Type B pancreatic cell (in vitro differentiated cells): ENCODE measurements at regions not wholly inside any gene's neighbourhood (a gene's known extent, or its start where the extent isn't known, plus 50 kb on each side); places are given as distances from the start of the nearest gene placed in this dataset.

Source experiments
- DNase-seq: peaks from one replicate; pipeline ENCODE4 v3.0.0; 2021; ENCODE audit warnings: mixed read lengths; ENCODE audit not compliant: unreplicated experiment; ENCODE audit errors: extremely low spot score
- H3K27ac Mint-ChIP-seq: 2 replicates; pipeline ENCODE4 v1.8.0; 2021; ENCODE audit warnings: mild to moderate bottlenecking, mixed read lengths
- H3K27me3 Mint-ChIP-seq: 2 replicates; pipeline ENCODE4 v1.8.0; 2021; ENCODE audit warnings: mixed read lengths
- H3K36me3 Mint-ChIP-seq: 2 replicates; pipeline ENCODE4 v1.8.0; 2021; ENCODE audit warnings: mixed read lengths
- H3K4me1 Mint-ChIP-seq: one replicate; pipeline ENCODE4 v1.8.0; 2021; ENCODE audit warnings: mixed read lengths; ENCODE audit not compliant: unreplicated experiment
- H3K4me3 Mint-ChIP-seq: 2 replicates; pipeline ENCODE4 v1.8.0; 2021; ENCODE audit warnings: mild to moderate bottlenecking, mixed read lengths
- H3K9me3 Mint-ChIP-seq: 2 replicates; pipeline ENCODE4 v1.8.0; 2021; ENCODE audit warnings: mixed read lengths
- TF ChIP-seq, protein P1 (sequence below): fragments of 200-600 bp; sonication (generic); conservative IDR thresholded peaks from 2 replicates; pipeline ENCODE4 v1.5.0; 2021; ENCODE audit warnings: antibody characterized with exemption, mild to moderate bottlenecking

DNA sequence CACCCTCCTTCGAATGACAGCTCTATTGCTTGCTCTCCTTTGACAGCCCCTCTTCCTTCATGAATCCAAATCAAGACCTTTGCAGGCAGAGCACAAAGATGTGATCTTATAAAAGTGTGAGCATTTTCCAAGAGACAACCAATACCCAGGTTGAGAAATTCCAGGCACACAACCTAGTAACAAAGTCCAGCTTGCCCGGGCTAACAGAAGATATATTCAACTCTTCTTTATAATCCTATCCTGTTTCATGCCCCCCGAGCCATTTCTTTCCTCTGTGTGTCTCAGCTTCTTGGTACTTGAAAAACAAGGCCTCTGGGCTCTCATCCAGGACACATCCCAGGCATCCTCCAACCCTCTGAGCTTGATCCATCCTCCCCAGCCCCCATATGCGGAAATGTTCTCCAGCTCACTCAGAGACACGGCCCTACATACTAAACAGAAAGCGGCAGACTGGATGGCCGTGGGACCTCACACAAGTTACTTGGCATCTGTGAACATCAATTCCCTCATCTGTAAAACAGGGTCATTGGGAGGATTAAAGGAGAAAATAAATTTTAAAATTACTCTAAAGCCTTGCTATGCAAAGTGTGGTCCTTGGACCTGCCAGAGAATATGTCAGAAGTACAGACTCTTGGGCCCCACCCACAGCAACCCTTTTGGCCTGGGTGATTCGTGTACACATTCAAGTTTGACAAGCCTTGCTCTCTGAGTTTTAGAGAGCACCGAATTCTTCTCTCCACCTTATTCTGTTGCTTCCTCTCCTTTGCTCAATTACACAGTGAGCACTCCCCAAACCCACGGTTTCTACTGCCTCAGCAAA lies 627.0 kb downstream of the BCOR start:
- TF ChIP-seq, protein P1, sequence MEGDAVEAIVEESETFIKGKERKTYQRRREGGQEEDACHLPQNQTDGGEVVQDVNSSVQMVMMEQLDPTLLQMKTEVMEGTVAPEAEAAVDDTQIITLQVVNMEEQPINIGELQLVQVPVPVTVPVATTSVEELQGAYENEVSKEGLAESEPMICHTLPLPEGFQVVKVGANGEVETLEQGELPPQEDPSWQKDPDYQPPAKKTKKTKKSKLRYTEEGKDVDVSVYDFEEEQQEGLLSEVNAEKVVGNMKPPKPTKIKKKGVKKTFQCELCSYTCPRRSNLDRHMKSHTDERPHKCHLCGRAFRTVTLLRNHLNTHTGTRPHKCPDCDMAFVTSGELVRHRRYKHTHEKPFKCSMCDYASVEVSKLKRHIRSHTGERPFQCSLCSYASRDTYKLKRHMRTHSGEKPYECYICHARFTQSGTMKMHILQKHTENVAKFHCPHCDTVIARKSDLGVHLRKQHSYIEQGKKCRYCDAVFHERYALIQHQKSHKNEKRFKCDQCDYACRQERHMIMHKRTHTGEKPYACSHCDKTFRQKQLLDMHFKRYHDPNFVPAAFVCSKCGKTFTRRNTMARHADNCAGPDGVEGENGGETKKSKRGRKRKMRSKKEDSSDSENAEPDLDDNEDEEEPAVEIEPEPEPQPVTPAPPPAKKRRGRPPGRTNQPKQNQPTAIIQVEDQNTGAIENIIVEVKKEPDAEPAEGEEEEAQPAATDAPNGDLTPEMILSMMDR, result no peak
- H3K4me3 Mint-ChIP-seq, result peak overlapping the region; percentile 28
- H3K4me1 Mint-ChIP-seq, result peaks cover 21% of the 10 kb centered on the region
- H3K27me3 Mint-ChIP-seq, result peaks cover 3% of the 10 kb centered on the region
- H3K27ac Mint-ChIP-seq, result no peak overlapping the region
- no peak for DNase-seq
- no peaks in the 10 kb centered on the region for H3K9me3 Mint-ChIP-seq
- no peaks in the 10 kb centered on the region for H3K36me3 Mint-ChIP-seq

DNA sequence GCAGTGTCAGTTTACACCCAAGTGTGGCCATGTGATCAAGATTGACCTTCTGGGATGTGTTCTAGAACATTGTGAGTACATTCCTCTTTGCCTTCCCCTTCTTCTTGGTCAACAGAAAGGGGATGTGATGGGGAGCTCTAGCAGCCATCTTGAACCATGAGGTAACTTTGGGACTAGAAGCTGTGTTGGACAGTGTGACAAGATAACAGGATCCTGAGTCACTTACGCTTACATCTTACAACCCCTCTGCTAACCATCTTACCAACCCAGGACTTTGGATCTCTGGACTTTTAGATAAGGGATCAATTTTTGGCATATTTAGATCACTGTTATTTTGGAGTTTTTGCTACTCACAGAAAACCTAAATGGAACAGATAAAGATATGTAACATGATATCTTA lies 625.6 kb downstream of the BCOR start:
- Mint-ChIP-seq H3K27ac (no peak overlapping the region), H3K4me1 (peaks cover 28% of the 10 kb centered on the region), H3K36me3 (no peaks in the 10 kb centered on the region), H3K4me3 (no peak overlapping the region), H3K9me3 (no peaks in the 10 kb centered on the region), H3K27me3 (no peaks in the 10 kb centered on the region)
- TF ChIP-seq, protein P1, result no peak
- DNase-seq, result no peak

DNA sequence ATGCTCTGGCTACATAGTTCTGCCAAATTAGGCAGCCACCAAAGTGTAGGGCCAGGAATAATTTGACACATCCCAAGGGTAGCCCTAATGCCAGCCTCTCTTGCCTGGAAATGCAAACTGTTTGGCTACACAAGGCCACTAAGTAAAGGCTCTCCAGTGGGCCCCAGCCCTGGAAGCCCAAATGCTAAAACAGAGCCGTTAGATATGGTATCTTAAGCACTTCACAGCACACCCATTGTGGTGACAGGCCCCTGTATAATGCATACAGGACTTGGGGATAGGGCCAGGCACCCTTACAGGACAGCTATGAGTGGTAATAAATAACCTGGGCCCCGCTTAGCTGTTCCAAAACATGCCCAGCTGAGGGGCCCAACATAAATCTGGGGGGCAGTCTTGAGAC lies 623.9 kb downstream of the BCOR start:
- Mint-ChIP-seq H3K4me3 (no peak overlapping the region), H3K9me3 (no peaks in the 10 kb centered on the region), H3K4me1 (peaks cover 28% of the 10 kb centered on the region), H3K36me3 (no peaks in the 10 kb centered on the region), H3K27me3 (no peaks in the 10 kb centered on the region), H3K27ac (no peak overlapping the region)
- TF ChIP-seq, protein P1, result no peak
- DNase-seq, result no peak

DNA sequence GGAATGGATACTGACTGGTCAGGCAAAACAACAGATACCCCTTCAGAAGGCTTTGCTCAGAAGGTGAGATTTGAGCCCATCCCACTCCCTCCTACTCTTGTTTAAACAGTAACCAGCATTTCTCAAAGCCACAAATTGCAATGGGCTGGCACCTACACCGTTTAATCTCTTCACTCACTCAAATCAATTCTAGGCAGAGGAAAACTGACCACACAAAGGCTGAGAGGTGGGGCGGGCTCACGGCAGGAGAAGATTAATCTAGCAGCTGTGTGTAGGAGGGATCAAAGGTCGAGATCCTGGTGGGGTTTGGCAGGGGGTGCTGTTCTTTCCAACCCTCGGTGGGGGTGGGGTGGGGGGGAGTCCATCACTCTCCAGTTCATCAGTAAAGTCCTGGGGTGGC lies 622.4 kb downstream of the BCOR start:
- H3K4me1 Mint-ChIP-seq, result peaks cover 28% of the 10 kb centered on the region
- TF ChIP-seq, protein P1, result no peak
- DNase-seq, result no peak
- no peak overlapping the region for H3K27ac Mint-ChIP-seq
- H3K4me3 Mint-ChIP-seq, result no peak overlapping the region
- no peaks in the 10 kb centered on the region for H3K27me3 Mint-ChIP-seq
- H3K36me3 Mint-ChIP-seq, result no peaks in the 10 kb centered on the region
- no peaks in the 10 kb centered on the region for H3K9me3 Mint-ChIP-seq

DNA sequence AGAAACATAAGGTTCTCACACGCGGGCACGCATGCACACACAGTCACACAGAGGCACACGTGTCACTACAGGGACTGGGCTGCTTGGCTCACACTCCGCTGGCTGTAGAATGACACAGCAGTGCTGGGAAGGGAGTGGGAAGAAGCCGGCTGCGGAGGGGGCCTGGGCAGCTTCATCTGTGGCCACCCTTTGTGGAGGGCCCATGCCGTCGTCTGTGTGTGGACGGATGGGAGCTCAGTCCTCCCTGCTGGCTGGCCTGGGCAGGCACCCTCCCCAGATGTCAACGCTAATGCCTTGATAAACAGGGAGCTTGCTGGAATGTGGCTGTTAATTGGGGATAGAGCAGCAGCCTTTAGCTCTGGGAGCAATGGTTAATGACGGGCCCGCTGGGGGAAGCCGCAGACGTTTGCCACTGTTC lies 621.1 kb downstream of the BCOR start:
- peaks cover 22% of the 10 kb centered on the region for H3K4me1 Mint-ChIP-seq
- DNase-seq, result no peak
- no peaks in the 10 kb centered on the region for H3K36me3 Mint-ChIP-seq
- H3K4me3 Mint-ChIP-seq, result no peak overlapping the region
- no peaks in the 10 kb centered on the region for H3K9me3 Mint-ChIP-seq
- TF ChIP-seq, protein P1, result no peak
- H3K27me3 Mint-ChIP-seq, result no peaks in the 10 kb centered on the region
- H3K27ac Mint-ChIP-seq, result no peak overlapping the region
